NCI-H460 (cell line): ENCODE measurements at regions not wholly inside any gene's neighbourhood (a gene's known extent, or its start where the extent isn't known, plus 50 kb on each side); places are given as distances from the start of the nearest gene placed in this dataset.

ENCODE experiments used
- DNase-seq: peaks from one replicate; pipeline ENCODE4 v3.0.0-alpha.2; 2016; ENCODE audit warnings: low read depth; ENCODE audit errors: extremely low read depth

DNA sequence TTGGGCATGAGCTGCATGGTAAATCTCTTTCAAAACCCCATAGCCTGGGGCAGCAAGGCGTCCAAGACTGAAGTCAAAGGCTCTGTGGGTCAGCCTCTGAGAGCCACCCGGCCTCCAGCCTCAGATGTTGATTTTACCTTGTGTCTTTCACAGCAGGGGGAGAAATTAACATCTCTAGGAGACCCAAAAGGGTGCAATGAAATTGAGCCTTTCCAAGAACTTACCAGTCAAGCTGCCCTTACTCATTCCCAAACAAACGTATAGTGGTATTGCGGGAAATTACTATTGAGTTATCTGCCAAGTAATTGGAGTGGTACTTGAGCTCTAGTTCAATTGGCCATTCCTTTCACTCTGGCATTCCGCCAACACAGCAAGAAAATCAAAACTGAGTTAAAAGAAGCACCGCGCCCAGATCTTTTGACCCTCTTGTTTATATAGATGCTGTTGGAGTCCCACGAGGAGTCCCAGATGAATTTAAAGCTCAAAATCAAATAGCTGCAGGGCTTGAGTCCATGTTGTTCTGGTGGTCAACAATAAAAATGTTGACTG, 380.7 kb upstream of the SYT1 start:
- no peak for DNase-seq

DNA sequence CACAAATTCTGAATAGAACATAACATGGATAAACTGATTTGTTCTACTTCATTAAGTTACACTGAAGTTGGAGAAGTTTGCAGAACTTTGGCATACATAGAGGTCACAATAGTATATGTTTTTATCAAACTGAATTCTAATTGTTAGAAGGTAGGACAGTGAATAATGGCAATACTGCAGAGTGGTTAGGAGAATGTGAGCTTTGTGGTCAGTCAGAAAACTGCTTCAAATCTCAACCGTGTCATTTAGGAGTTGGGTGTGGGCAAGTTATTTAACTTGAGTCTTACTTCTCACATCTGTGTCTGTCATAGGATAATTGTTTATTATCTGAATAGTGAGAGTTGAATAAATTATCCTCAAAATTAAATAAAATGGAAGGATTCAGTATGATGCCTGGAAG, 374.6 kb upstream of the SYT1 start:
- DNase-seq = no peak

DNA sequence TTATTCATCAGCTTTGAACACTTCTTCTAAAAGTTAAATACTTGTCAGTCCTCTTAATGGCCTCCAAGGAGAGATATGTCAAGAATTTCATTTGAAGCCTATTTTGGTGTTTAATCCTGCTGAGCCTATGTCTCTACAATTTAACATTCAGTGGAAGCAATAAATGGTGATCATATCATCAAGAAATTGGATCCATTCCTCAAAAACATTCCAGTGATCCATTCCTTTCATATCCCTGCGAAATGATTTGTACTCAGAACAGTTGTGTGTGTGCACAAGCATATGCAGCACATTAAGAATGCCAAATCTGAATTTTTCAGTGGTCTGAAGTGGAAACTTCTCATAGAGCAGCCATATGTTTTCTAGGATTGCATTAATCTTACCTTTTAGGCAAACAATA, 373.7 kb upstream of the SYT1 start:
- DNase-seq = no peak

DNA sequence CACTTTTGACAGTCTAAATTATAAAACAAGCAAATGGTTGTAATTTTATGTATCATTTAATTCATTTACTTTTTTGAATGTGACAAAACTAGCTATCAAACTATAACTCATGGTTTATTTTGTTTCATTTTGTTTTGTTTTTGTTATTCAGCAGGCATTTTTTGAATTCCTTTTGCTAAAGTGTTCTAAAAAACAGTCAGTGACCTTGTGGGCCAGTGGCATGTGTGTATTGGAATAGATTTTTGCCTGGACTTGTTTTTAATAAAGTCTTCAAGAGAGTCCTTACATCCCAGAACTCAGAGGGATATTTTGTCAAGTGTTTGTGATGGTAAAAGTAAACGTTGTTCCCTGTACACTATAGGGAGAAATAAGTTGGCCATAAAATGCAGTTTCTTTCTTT, 369.7 kb upstream of the SYT1 start:
- no peak for DNase-seq

DNA sequence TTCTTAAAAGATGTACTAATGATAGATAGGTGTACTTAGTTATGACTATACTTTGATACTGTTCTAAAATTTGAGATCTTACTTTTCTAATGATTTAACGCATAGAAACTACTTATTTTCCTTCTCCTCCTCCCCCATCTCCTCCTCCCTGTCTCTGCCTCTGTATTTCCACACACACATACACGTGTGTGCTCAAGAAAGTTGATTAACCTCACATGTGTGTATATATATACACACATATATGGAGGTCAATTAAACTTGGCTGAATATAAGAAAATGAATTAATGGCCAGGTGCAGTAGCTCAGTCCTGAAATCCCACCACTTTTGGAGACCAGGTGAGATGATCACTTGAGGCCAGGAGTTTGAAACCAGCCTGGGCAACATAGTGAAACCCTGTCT, 362.7 kb upstream of the SYT1 start:
- DNase-seq = no peak

DNA sequence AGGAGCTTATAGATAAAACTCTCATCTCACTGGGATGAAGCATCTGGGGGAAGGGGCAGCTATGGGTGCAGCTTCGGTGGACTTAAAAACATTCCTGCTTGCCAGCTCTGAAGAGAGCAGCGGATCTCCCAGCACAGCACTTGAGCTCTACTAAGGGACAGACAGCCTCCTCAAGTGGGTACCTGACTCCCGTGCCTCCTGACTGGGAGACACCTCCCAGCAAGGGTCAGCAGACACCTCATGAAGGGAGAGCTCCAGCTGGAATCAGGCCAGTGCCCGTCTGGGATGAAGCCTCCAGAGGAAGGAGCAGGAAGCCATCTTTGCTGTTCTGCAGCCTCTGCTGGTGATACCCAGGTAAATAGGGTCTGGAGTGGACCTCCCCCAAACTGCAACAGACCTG, 345.2 kb upstream of the SYT1 start:
- no peak for DNase-seq

DNA sequence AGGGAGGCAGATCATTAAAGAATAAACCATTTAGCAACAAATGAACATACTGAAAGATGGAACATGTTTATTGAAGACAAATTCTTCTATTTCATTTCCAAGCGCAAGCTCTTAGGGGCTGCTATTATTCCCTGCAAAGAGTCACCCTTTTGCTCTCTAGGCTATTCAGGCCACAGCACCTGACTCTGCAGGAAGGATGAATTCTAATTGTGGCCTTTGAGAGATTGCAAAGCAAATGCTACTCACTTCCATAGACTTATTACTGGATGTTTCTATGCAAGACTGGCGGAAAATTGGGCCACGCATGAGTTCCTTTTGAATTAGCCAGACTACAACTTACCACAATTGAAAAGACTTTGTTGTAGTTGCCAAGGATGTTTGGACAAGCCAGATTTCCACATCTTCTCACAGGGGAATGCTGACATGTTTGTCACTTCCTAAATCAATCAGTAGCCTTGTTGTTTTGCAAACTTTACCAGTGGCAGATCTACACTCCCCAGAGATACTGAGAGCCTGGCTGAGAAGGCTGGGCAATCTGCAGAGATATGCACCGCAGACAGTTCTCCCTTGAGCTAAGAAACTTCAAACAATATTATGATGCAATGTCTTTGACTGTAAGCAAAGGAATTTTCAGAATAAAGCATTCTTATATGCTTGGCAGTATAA, 334.3 kb upstream of the SYT1 start:
- no peak for DNase-seq

DNA sequence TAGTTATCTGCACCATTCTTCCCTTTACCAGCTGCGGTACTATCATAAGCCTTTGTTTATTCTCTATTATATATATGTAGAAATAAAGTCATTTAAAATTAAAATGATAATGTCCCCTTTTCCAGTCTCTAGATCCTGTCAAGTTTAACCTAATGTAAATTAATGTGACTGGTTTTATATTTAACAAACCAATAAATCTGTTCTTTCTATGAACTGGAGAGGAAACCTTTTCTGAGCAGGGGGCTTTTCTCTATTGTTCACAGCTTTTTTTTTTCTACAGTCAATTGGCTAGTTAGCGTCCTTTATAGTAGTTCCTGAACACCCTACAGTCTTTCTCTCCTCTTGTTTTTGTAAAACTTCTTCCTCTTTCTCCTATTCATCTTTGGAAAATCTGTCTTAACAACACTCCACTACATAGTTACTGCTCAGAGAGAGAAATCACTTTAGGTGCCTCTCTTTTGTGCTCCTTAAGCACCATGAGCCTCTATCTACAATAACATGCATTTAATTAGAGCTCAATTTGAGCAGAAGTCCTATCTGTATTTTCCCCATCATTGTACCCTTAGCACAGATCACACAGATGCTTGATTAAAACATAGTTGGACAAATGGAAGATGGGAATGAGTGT, 332.6 kb upstream of the SYT1 start:
- no peak for DNase-seq

DNA sequence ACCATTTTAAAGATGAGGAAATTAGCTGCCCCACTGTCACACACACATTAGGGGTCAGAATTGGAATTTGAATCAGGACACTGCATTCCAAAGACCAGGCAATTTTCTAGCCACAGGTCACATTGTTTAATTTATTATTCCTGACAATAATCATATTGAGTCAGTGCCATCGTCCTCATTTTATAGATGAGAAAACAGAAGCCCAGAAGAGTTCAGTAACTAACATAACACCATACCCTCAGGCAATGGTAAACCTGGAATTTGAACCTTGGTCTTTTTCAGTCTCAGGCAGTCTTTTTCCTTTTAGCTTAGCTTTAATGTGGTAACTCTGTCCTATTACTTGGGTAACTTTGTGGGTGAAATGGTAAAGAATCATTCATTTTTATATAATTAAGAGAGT, 330.3 kb upstream of the SYT1 start:
- no peak for DNase-seq

DNA sequence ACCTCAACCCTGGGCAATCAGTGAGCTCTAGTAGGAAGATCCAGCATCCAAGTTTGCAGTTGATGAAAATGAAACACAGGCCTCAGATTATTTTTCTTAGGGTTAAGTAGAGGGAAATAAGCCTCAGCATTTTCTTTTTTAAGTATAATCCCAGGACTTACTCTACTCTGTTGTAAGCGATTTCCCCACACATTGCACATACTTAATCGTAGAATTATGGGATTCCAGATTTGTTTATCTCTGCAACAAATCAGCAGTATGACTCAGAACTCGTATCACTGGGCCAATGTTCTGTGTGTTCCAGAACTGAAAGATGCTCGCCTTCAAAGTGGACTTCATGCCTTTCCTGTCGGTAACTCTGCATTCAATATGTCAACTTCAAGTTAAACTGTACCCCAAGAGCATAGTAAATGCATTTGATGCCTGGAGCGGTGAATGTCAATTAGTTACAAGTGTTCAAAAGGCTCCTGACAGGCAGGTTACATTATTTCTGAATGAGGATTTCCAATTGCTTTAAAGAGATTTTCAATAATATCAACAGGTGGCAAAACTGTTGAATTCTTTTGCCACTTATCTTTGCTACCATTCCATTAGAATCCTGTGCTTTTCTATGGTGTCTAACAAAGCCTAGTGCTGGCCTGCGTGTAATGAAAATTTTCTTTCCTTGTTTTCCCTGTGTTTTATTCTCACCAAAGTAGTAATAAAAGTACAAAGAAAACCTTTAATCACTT, 323.8 kb upstream of the SYT1 start:
- no peak for DNase-seq

DNA sequence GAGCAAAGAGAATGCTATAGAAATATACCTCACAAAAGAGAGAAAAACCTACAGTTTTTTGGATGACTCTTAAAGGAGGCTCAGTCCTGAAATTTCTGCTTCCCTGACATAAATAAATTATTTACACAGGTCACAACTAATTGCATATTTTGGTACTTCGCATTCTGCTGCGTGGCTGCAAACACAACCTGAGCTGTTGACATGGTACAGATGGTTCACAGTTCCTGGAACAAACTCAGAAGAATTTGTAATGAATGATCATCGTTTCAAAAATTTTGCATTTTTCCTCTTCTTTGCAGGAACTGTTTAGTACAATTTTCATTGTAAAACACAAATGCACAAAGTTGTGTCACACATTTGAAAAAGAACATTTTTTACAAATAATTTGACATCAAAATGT, 313.7 kb upstream of the SYT1 start:
- no peak for DNase-seq

DNA sequence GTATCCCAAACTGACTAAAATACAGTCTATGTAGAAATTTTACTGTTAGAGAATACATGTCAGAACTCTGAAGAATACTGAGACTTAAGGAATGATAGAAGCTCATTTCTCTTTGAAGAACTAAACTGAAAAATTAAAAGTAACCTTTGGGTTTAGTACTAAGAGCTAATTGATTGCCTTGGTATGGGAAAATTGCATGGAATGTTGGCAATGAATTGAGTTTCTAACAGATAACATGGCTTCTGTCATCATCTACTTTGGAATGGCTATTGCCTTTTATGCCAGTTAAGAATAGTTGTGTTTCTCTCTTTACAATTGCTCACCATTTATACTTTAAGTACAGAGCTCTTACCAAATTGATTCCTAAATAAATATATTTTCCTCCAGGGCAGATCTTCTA, 308.8 kb upstream of the SYT1 start:
- no peak for DNase-seq

DNA sequence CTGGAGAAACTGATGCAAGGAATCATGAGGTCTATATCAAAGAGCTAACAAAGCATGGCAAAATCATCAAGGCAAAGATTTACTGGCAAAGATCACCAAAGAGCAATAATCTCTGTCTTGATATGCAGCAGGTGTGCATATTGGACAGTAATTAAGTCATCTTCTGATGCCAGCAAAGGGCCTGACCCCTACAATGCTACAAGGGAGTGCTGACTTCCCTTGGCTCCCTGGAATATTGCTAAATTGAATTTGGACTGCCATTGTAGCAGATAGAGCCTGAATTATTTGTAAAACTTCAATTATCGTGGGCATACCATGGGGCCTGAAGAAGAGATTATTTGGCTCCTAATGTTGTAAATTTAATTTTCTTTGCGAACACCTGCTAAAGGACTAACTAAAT, 307.9 kb upstream of the SYT1 start:
- no peak for DNase-seq

DNA sequence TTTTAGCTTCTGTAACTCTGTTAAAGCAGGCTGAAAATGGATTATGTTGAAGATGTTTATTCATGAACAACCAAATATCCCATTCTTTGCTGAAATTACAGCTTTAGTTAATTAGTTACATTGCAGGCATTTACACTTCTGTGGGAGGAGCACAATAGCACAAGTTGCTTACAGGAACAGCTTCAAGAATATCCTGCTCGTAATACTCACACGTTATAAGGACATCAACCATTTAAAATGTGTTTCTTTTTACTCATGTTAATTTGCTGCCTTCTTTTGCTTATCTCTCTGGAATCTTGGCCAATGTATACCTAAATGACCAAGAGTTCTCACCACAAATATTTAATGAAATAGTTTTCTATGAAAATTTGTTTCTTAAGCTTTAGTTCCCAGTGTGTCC, 305.2 kb upstream of the SYT1 start:
- no peak for DNase-seq

DNA sequence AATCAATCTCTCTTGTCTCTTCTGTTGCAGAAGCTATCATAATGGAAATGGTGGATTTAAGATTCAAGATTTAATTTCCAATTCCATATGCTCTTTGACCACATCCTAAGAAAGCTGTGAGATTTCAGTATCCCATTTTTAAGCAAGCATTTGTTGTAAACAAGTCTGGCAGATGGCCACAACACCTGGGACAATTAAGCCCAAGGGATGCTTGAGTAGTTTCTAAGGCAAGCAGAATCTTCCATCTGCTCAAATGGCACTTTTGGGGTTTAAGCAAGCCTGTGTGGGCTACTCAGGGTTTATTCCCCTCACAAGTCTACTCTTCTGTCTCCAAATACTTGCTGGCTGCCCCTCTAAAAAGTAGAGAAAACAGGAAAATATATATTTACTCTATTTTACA, 304.7 kb upstream of the SYT1 start:
- no peak for DNase-seq

DNA sequence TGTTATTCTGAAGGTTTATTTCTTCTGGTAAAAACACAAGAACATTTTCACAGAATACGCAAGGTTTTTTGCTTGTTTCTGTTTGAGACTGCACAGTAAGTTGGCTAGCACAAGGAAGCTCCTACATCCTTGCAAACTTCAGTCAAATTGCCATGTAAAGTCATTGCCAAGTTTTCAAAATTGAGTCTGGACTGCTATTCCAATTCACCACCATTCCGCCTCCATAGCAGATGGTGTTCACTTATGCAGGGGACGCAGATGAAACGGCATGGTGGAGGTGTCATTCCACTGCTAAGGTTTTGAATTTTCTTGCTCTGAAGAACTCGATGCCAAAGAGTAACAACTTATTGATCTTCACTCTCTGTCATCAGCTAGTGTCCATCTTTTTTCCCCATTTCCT, 303.9 kb upstream of the SYT1 start:
- no peak for DNase-seq

DNA sequence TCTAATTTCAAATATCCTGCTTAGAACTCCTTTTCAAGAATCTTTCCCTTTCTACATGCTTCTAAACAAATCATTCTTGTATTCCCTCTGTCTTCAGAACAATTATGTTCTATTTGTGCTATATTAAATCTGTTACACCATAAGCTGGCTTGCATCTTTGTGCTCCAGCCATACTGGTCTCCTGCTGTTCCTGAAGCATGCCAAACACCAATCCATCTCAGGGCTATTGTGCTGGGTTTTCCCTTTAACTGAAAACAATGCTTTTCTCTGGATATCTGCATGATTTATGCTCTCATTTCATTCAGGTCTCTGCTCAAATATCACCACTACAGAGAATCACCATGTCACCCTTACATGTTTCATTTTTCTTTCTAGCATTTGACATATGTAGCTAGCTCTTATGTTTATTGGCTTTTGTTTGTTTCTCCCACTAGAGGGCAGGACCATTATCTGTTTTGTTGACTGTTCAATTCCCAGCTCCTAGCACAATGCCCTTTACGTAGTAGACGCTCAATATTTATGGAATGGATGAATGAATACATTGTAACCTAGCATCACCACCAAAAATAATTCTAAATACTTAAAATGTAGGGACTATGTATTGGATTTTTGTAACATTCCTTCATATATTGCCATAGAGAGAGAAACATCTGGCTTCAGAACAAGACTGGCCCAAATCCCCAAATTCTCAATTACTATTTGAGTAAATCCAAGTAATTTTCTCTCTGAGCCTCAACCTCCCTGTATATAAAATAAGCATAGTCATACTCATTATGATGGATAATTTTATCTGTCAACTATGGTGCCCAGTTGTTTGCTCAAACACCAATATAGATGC, 302.0 kb upstream of the SYT1 start:
- peak; percentile 40 for DNase-seq

DNA sequence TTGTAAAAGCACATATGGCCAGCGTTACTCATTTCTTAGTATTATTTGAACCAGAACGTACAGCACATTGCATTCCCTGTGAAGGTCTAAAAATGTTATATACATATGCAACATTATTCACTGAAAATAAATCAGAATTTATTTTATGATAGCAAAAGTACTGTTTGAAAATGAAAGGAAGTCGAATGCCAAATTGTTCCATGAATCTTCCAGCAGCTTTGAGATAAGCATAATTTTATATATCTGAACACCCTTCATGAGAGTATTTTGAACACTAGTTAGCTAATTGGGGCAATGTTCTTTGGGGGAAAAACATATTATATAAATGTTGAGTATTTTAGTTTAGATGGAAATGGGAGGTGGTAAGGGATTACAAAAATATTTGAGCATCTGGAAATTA, 300.7 kb upstream of the SYT1 start:
- DNase-seq = no peak

DNA sequence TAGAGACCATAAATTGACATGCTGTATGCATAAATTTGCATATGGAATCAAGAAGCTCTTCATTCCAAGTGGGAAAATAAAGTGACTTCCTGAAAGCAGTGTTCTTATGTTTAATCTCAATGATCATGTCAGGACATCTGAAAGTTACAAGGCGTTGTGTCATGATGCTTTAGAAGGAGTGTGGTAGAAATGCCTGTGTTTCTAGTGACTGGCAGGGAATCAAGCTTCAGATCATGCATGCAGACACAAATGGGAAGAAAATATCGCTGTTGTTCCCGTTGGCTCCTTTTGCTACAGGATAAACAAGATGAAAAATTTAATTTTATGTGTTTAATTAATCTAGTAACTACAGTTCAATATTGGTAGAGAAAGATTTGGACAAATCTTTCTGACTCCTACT, 298.1 kb upstream of the SYT1 start:
- no peak for DNase-seq

DNA sequence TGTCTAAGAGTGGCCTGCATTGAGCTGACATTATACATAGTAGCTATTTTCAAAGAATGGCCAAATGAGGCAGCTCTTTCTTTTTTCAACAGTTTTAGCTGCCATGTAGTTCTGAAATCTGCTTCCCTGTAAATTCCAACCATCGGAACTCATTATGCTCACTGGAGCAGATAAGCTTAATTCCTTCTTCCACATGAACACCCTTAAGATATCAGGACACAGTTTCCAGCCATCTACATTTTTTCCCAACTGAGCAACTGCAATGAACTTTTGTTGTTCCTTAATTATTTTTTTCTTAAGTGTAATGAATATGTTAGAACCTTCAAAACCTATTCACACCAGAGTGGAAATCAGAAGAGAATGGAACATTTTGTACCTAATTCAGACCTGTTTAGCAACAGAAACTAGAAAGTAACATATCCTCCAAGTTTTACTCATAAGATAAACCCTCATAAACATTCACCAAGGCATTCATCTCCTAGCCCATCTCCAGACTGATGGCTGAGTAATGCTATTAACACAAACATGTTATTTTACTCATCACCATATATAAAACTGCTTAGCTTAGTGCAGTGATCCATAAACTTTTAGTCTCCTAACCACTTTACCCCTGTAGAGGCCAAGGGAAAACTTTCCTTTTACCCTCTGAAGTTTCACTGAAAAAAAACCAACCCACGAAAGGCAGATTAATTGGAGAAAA, 296.1 kb upstream of the SYT1 start:
- DNase-seq = peak; percentile 14

DNA sequence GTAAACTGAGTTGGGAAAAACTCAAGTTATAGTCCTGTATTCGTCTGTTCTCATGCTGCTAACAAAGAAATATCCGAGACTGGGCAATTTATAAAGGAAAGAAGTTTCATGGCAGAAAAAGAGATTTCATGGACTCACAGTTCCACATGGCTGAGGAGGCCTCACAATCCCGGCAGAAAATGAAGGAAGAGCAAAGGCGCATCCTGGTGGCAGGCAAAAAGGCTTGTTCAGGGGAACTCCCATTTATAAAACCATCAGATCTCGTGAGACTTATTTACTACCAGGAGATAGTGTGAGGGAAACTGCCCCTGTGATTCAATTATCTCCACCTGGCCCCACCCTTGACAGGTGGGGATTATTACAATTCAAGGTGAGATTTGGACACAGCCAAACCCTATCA, 292.6 kb upstream of the SYT1 start:
- no peak for DNase-seq
